Neural crest cell (in vitro differentiated cells): ENCODE measurements at regions not wholly inside any gene's neighbourhood (a gene's known extent, or its start where the extent isn't known, plus 50 kb on each side); places are given as distances from the start of the nearest gene placed in this dataset.

ENCODE experiments used
- DNase-seq: peaks from one replicate; pipeline ENCODE4 v3.0.0; 2021; ENCODE audit warnings: low read depth, mixed read lengths, low spot score
- H3K27ac Mint-ChIP-seq: one replicate; pipeline ENCODE4 v1.8.0; 2021; ENCODE audit warnings: mild to moderate bottlenecking, mixed read lengths; ENCODE audit not compliant: unreplicated experiment
- H3K27me3 Mint-ChIP-seq: 2 replicates; pipeline ENCODE4 v1.8.0; 2021; ENCODE audit warnings: low read depth, mild to moderate bottlenecking, mixed read lengths
- H3K36me3 Mint-ChIP-seq: 2 replicates; pipeline ENCODE4 v1.8.0; 2021; ENCODE audit warnings: low read depth, mild to moderate bottlenecking, mixed read lengths
- H3K4me1 Mint-ChIP-seq: 2 replicates; pipeline ENCODE4 v1.8.0; 2021; ENCODE audit warnings: mixed read lengths
- H3K4me3 Mint-ChIP-seq: one replicate; pipeline ENCODE4 v1.8.0; 2021; ENCODE audit warnings: mild to moderate bottlenecking, mixed read lengths
- H3K9me3 Mint-ChIP-seq: 2 replicates; pipeline ENCODE4 v1.8.0; 2021; ENCODE audit warnings: mixed read lengths
- CTCF ChIP-seq: fragments of 200-600 bp; sonication (generic); conservative IDR thresholded peaks from 2 replicates; pipeline ENCODE4 v1.5.0; 2021; ENCODE audit warnings: antibody characterized with exemption, mild to moderate bottlenecking

GRCh38 chr9:29021632-29022031 lies 1448.4 kb upstream of the C9orf72 start:
- DNase-seq: no peak
- H3K9me3 Mint-ChIP-seq: no peaks in the 10 kb centered on the region
- H3K4me1 Mint-ChIP-seq: no peaks in the 10 kb centered on the region
- no peak overlapping the region for H3K27ac Mint-ChIP-seq
- no peak overlapping the region for H3K4me3 Mint-ChIP-seq
- no peak for TF ChIP-seq CTCF
- no peaks in the 10 kb centered on the region for H3K27me3 Mint-ChIP-seq
- no peaks in the 10 kb centered on the region for H3K36me3 Mint-ChIP-seq

- Mint-ChIP-seq H3K27ac (no peak overlapping the region), H3K4me3 (no peak overlapping the region), H3K36me3 (no peaks in the 10 kb centered on the region), H3K9me3 (no peaks in the 10 kb centered on the region), H3K4me1 (no peaks in the 10 kb centered on the region), H3K27me3 (no peaks in the 10 kb centered on the region)
- no peak for TF ChIP-seq CTCF
- DNase-seq: no peak
Observed at GRCh38 chr9:29038332-29038731, 1465.1 kb upstream of the C9orf72 start.

GRCh38 chr9:29039258-29039657 lies 1466.0 kb upstream of the C9orf72 start:
- no peak for DNase-seq
- no peak for TF ChIP-seq CTCF
- no peak overlapping the region for H3K4me3 Mint-ChIP-seq
- H3K36me3 Mint-ChIP-seq: no peaks in the 10 kb centered on the region
- no peaks in the 10 kb centered on the region for H3K27me3 Mint-ChIP-seq
- peak overlapping the region; percentile 51 for H3K27ac Mint-ChIP-seq
- H3K9me3 Mint-ChIP-seq: no peaks in the 10 kb centered on the region
- no peaks in the 10 kb centered on the region for H3K4me1 Mint-ChIP-seq

GRCh38 chr9:29043072-29043471 lies 1469.8 kb upstream of the C9orf72 start:
- no peaks in the 10 kb centered on the region for H3K9me3 Mint-ChIP-seq
- no peak for TF ChIP-seq CTCF
- no peaks in the 10 kb centered on the region for H3K27me3 Mint-ChIP-seq
- no peak overlapping the region for H3K27ac Mint-ChIP-seq
- H3K4me3 Mint-ChIP-seq: no peak overlapping the region
- H3K4me1 Mint-ChIP-seq: no peaks in the 10 kb centered on the region
- DNase-seq: no peak
- H3K36me3 Mint-ChIP-seq: no peaks in the 10 kb centered on the region

GRCh38 chr9:29044959-29045358 lies 1471.7 kb upstream of the C9orf72 start:
- DNase-seq: no peak
- no peaks in the 10 kb centered on the region for H3K36me3 Mint-ChIP-seq
- no peaks in the 10 kb centered on the region for H3K27me3 Mint-ChIP-seq
- no peaks in the 10 kb centered on the region for H3K4me1 Mint-ChIP-seq
- H3K27ac Mint-ChIP-seq: no peak overlapping the region
- no peak for TF ChIP-seq CTCF
- H3K9me3 Mint-ChIP-seq: no peaks in the 10 kb centered on the region
- H3K4me3 Mint-ChIP-seq: no peak overlapping the region

- peaks cover 4% of the 10 kb centered on the region for H3K9me3 Mint-ChIP-seq
- no peaks in the 10 kb centered on the region for H3K27me3 Mint-ChIP-seq
- H3K36me3 Mint-ChIP-seq: peaks cover 2% of the 10 kb centered on the region
- no peak for DNase-seq
- peaks cover 6% of the 10 kb centered on the region for H3K4me1 Mint-ChIP-seq
- H3K4me3 Mint-ChIP-seq: no peak overlapping the region
- no peak for TF ChIP-seq CTCF
- H3K27ac Mint-ChIP-seq: no peak overlapping the region
Observed at GRCh38 chr9:29060041-29060440, 1486.8 kb upstream of the C9orf72 start.
